ENCODE measurements at regions not wholly inside any gene's neighbourhood (a gene's known extent, or its start where the extent isn't known, plus 50 kb on each side); places are given as distances from the start of the nearest gene placed in this dataset.

DNA sequence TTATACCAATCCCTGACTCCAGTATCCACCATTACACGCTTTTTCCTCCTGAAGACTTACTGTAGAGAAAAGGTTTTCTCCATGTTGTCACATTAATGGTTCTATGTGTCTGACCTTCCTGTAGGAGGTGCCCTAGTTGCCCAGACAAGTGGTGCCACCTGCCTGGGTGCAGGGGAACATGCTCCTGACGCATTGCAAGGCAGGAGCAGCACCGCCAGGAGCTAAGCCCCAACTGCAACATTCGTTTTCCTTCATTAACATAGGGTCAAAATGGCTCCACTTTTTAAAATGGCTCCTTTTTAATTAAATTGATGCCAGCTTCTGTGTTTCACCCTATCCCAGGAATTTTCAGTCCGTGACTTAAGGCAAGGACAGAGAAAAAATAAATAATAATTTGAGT, 220.1 kb upstream of the SAMSN1 start:
- TF ChIP-seq POLR2AphosphoS5 (IDR thresholded peaks at IDR 0.05; ENCODE audit: borderline replicate concordance, low read depth, low read length), result no peak
- TF ChIP-seq EZH2 (IDR thresholded peaks at IDR 0.05), result no peak
- TF ChIP-seq FOXP2 (optimal IDR thresholded peaks at IDR 0.05; ENCODE audit: control extremely low read depth, extremely low read length, insufficient read depth), result no peak
